AG04450 (cell line): ENCODE measurements at regions not wholly inside any gene's neighbourhood (a gene's known extent, or its start where the extent isn't known, plus 50 kb on each side); places are given as distances from the start of the nearest gene placed in this dataset.

Experiments used
- CTCF ChIA-PET: fragments of 300-600, 350-600 bp; formaldehyde crosslinking; extraction: SDS; loops from one replicate; lab custom pipeline; 2022; ENCODE audit warnings: antibody characterized with exemption, inconsistent platforms; lab: Charles Lee
- POLR2A ChIA-PET: fragments of 350-600 bp; formaldehyde crosslinking; extraction: SDS; loops from one replicate; lab custom pipeline; 2021; ENCODE audit warnings: antibody characterized with exemption, inconsistent platforms; lab: Yijun Ruan, JAX
- DNase-seq: peaks from one replicate; pipeline ENCODE4 v3.0.0-alpha.2; 2011; ENCODE audit warnings: low read depth, low spot score
- H3K27ac ChIP-seq: one replicate; pipeline ENCODE4 v1.5.1; 2012; ENCODE audit warnings: low read depth, low read length, control low read depth
- H3K27me3 ChIP-seq: one replicate; pipeline ENCODE4 v1.6.0; 2012; ENCODE audit warnings: low read length; ENCODE audit not compliant: control insufficient read depth, insufficient read depth
- H3K4me3 ChIP-seq: 2 replicates; pipeline ENCODE4 v1.5.1; 2011; ENCODE audit warnings: mild to moderate bottlenecking, low read depth, low read length, control low read depth
- H3K9me3 ChIP-seq: 2 replicates; pipeline ENCODE4 v1.5.1; 2012; ENCODE audit warnings: low read length; ENCODE audit not compliant: control insufficient read depth, insufficient read depth
- CTCF ChIP-seq: IDR thresholded peaks from 2 replicates; pipeline ENCODE4 v1.5.1; 2011; ENCODE audit warnings: low read depth, low read length, control low read depth, inconsistent platforms

GRCh38 chr15:31235311-31236183 is 91.1 kb upstream of the KLF13 start:
- Histone ChIP-seq H3K4me3 (no peak overlapping the region), H3K9me3 (no peaks in the 10 kb centered on the region), H3K27me3 (no peaks in the 10 kb centered on the region), H3K27ac (peak overlapping the region; percentile 90)
- no peak for TF ChIP-seq CTCF
- ChIA-PET CTCF (interaction anchor here (1.0 to 1.1 kb wide), 2 partner anchors 21 to 253 kb away, joined by 3 to 4 read pairs; no protein-coding TSS in a partner anchor), POLR2A (interaction anchor here (1.2 kb wide), 1 partner anchor 91 kb away, joined by 10 read pairs; the partner anchor contains the start of gene KLF13)
- DNase-seq: no peak

DNA sequence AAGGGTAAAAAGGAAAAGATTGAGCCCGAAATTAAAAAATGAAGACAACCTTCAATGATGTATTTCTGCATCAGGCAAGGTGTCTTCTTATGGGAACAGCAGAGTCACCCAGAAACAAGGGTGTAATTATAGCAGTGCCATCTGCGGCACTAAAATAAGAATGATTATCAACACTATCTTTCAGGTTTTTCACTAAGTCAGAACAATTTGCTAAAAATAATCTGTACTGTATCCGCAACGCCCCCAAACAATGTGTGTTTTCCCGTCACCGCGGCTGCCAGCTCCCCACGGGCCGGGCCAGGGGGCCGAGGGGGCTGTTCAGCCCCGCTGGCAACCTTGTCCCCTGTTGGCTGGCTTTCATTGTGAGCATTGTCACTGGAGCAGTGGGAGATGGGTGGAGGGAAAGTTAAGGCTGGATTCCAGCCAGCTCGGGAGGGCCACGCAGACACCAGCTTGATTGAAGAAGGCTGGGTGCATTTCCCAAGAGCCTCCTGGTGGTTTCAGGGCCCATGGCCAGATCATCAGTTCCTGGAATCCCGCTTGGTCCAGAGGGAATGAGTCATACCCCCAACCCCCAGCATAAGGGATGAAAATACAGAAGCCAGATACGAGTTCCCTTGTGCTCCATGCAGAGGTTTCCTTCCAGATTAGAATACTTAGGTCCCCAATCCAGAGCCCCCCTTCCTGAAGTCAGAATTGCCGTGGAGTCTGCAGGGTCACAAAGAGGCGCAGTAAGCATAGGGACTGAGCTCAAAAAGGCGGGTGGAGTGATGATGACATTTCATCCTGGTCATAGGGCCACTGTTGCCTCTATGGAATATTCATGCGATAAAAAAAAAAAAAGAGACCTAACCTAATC is 90.2 kb upstream of the KLF13 start:
- CTCF ChIA-PET: interaction anchor here (0.7 to 2.0 kb wide), 5 partner anchors 22 to 557 kb away, joined by 3 to 14 read pairs (median 5); no protein-coding TSS in a partner anchor
- H3K27ac ChIP-seq: peak overlapping the region; percentile 90
- POLR2A ChIA-PET: interaction anchor here (1.2 kb wide), 1 partner anchor 90 kb away, joined by 10 read pairs; the partner anchor contains the start of gene KLF13
- 0 out of 2 replicates have a peak, but pooled peaks have one; percentile 14 for TF ChIP-seq CTCF
- 0 out of 2 replicates have a peak overlapping the region, but pooled peaks have one; percentile 15 for H3K4me3 ChIP-seq
- H3K27me3 ChIP-seq: no peaks in the 10 kb centered on the region
- no peaks in the 10 kb centered on the region for H3K9me3 ChIP-seq
- DNase-seq: peak; percentile 90

- Histone ChIP-seq H3K27me3 (no peaks in the 10 kb centered on the region), H3K27ac (peak overlapping the region; percentile 90), H3K4me3 (no peak overlapping the region), H3K9me3 (no peaks in the 10 kb centered on the region)
- ChIA-PET POLR2A (interaction anchor here (1.2 kb wide), 1 partner anchor 89 kb away, joined by 10 read pairs; the partner anchor contains the start of gene KLF13), CTCF (interaction anchor here (0.7 to 2.0 kb wide), 3 partner anchors 252 to 558 kb away, joined by 5 to 14 read pairs (median 7); no protein-coding TSS in a partner anchor)
- no peak for DNase-seq
- TF ChIP-seq CTCF: no peak
Measured at GRCh38 chr15:31237043-31237324, 89.7 kb upstream of the KLF13 start.

DNA sequence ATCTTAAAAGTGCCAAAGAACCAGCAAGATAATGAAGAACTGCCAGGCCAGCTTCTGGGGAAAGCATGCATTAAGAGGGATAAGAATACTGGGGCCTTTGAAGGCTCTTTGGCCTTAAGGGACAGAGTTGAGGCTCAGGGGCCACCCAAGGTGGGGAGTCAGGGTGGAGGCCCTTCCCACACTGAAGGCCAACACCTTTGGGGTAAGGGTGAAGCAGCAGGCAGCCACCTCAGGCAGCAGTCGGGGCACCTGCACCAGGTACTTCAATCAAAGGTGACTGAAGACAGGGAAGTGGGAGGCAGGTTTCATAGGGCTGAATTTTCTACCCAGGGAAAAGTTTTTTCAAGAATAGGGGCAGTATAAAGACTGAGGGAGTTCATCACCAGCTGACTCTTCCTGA is 87.7 kb upstream of the KLF13 start:
- H3K9me3 ChIP-seq: no peaks in the 10 kb centered on the region
- no peak for TF ChIP-seq CTCF
- no peak overlapping the region for H3K4me3 ChIP-seq
- no peak overlapping the region for H3K27ac ChIP-seq
- no peaks in the 10 kb centered on the region for H3K27me3 ChIP-seq
- DNase-seq: no peak
- POLR2A ChIA-PET: no interaction called here
- CTCF ChIA-PET: interaction anchor here (2.0 kb wide), 1 partner anchor 250 kb away, joined by 14 read pairs; no protein-coding TSS in a partner anchor
